Common myeloid progenitor, CD34-positive (primary cell): ENCODE measurements at regions not wholly inside any gene's neighbourhood (a gene's known extent, or its start where the extent isn't known, plus 50 kb on each side); places are given as distances from the start of the nearest gene placed in this dataset.

Experiments used
- CTCF ChIA-PET: fragments of 350-600 bp; sonication (Branson Sonifier 250); formaldehyde crosslinking; loops from one replicate; lab custom pipeline; 2021; ENCODE audit warnings: antibody characterized with exemption; lab: Charles Lee
- POLR2A ChIA-PET: fragments of 350-600 bp; sonication (Branson Sonifier 250); formaldehyde crosslinking; loops from one replicate; lab custom pipeline; 2021; ENCODE audit warnings: antibody characterized with exemption; lab: Charles Lee
- DNase-seq, 3 donors: peaks; one replicate each; pipeline versions ENCODE4 v3.0.0 to v3.0.0-alpha.2; 2013
- H3K27ac ChIP-seq, 2 experiments: 1 replicate in 1 of 2; 2 replicates in 1 of 2; pipeline ENCODE4 v1.7.0; 2013; ENCODE audit warnings: inconsistent platforms in 2 of 2, low read length in 2 of 2, mild to moderate bottlenecking in 2 of 2, low read depth in 1 of 2, moderate library complexity in 1 of 2; ENCODE audit not compliant: severe bottlenecking in 2 of 2, insufficient read depth in 1 of 2, poor library complexity in 1 of 2
- H3K27me3 ChIP-seq, 5 experiments: replicated peaks in 2 of 5; 1 replicate in 3 of 5; 2 replicates in 2 of 5; pipeline versions ENCODE4 v1.6.1 to v1.7.0; 2013; ENCODE audit warnings: low read length in 4 of 5, mild to moderate bottlenecking in 2 of 5, moderate library complexity in 2 of 5, inconsistent platforms in 1 of 5; ENCODE audit not compliant: insufficient read depth in 5 of 5, control insufficient read depth in 4 of 5
- H3K36me3 ChIP-seq, 4 experiments: 1 replicate in 2 of 4; 2 replicates in 2 of 4; pipeline versions ENCODE4 v1.6.1 to v1.7.0; 2013; ENCODE audit warnings: low read length in 3 of 4, control low read depth in 1 of 4, mild to moderate bottlenecking in 1 of 4; ENCODE audit not compliant: control insufficient read depth in 4 of 4, insufficient read depth in 4 of 4
- H3K4me1 ChIP-seq, 4 experiments: 1 replicate in 3 of 4; 2 replicates in 1 of 4; pipeline versions ENCODE4 v1.6.1 to v1.7.1; 2013; ENCODE audit warnings: low read length in 3 of 4, mild to moderate bottlenecking in 3 of 4, control low read depth in 1 of 4, inconsistent platforms in 1 of 4, moderate library complexity in 1 of 4; ENCODE audit not compliant: control insufficient read depth in 4 of 4, insufficient read depth in 4 of 4; ENCODE audit errors: control extremely low read depth in 1 of 4
- H3K4me3 ChIP-seq, 7 experiments: 1 replicate in 4 of 7; 2 replicates in 3 of 7; pipeline versions ENCODE4 v1.5.1 to v1.7.0; 2013; ENCODE audit warnings: mild to moderate bottlenecking in 7 of 7, low read length in 6 of 7, moderate library complexity in 6 of 7, inconsistent platforms in 2 of 7, low read depth in 2 of 7, control low read depth in 1 of 7; ENCODE audit not compliant: insufficient read depth in 4 of 7, control insufficient read depth in 1 of 7; ENCODE audit errors: extremely low read depth in 1 of 7
- H3K9me3 ChIP-seq, 5 experiments: 1 replicate in 4 of 5; 2 replicates in 1 of 5; pipeline versions ENCODE4 v1.6.1 to v1.7.1; 2013; ENCODE audit warnings: low read length in 4 of 5, mild to moderate bottlenecking in 2 of 5, inconsistent platforms in 1 of 5, low read depth in 1 of 5, moderate library complexity in 1 of 5; ENCODE audit not compliant: control insufficient read depth in 4 of 5, insufficient read depth in 2 of 5; ENCODE audit errors: control extremely low read depth in 1 of 5
- WGBS: methylation state at CpG from one replicate; pipeline ENCODE4 v1.1.5; 2013; ENCODE audit not compliant: insufficient coverage; 5-methylcytosine and 5-hydroxymethylcytosine counted together

- WGBS = 100% methylated on average over 4 of the region's 4 CpGs
- H3K36me3 ChIP-seq = no peaks in the 10 kb centered on the region
- CTCF ChIA-PET = no interaction called here
Measured at GRCh38 chr5:104594850-104595249, 1032.3 kb upstream of the NUDT12 start.

GRCh38 chr5:104576677-104577076, 1014.1 kb upstream of the NUDT12 start:
- Histone ChIP-seq H3K4me3 (no peak overlapping the region), H3K4me1 (no peaks in the 10 kb centered on the region), H3K9me3 (no peaks in the 10 kb centered on the region), H3K27me3 (no peaks in the 10 kb centered on the region), H3K27ac (no peak overlapping the region), H3K36me3 (no peaks in the 10 kb centered on the region)
- POLR2A ChIA-PET = no interaction called here
- 75% methylated on average over 5 of the region's 5 CpGs for WGBS
- CTCF ChIA-PET = no interaction called here
- DNase-seq = no peak

More at GRCh38 chr5:104594850-104595249, 1032.3 kb upstream of the NUDT12 start:
- no peak for DNase-seq
- POLR2A ChIA-PET = no interaction called here
- Histone ChIP-seq H3K4me1 (no peaks in the 10 kb centered on the region), H3K27ac (no peak overlapping the region), H3K4me3 (no peak overlapping the region), H3K9me3 (peaks cover 0 to 5% (median 0%) of the 10 kb centered on the region in 5 experiments), H3K27me3 (no peaks in the 10 kb centered on the region)

- POLR2A ChIA-PET = no interaction called here
Measured at GRCh38 chr5:104573949-104574709, 1011.5 kb upstream of the NUDT12 start.

GRCh38 chr5:104569621-104570020, 1007.0 kb upstream of the NUDT12 start:
- WGBS = 100% methylated on average over 1 of the region's 1 CpG
- no peaks in the 10 kb centered on the region for H3K27me3 ChIP-seq
- H3K27ac ChIP-seq = no peak overlapping the region
- no peaks in the 10 kb centered on the region for H3K9me3 ChIP-seq
- DNase-seq = no peak
- no peak overlapping the region for H3K4me3 ChIP-seq
- no peaks in the 10 kb centered on the region for H3K4me1 ChIP-seq
- no peaks in the 10 kb centered on the region for H3K36me3 ChIP-seq
- CTCF ChIA-PET = interaction anchor here (0.9 kb wide), 1 partner anchor 12 kb away, joined by 4 read pairs; no protein-coding TSS in a partner anchor
- POLR2A ChIA-PET = no interaction called here

More at GRCh38 chr5:104573949-104574709, 1011.5 kb upstream of the NUDT12 start:
- no peak overlapping the region for H3K27ac ChIP-seq
- WGBS = 86% methylated on average over 1 of the region's 4 CpGs
- H3K9me3 ChIP-seq = no peaks in the 10 kb centered on the region
- H3K4me1 ChIP-seq = no peaks in the 10 kb centered on the region
- H3K36me3 ChIP-seq = no peaks in the 10 kb centered on the region
- H3K27me3 ChIP-seq = no peaks in the 10 kb centered on the region
- DNase-seq = no peak
- H3K4me3 ChIP-seq = no peak overlapping the region
- CTCF ChIA-PET = no interaction called here

GRCh38 chr5:104564530-104564929, 1001.9 kb upstream of the NUDT12 start:
- H3K27me3 ChIP-seq = no peaks in the 10 kb centered on the region
- POLR2A ChIA-PET = no interaction called here
- H3K4me3 ChIP-seq = no peak overlapping the region
- no peak for DNase-seq
- no CpG with 5 or more reads among the region's 4 CpGs for WGBS
- H3K9me3 ChIP-seq = no peaks in the 10 kb centered on the region
- CTCF ChIA-PET = no interaction called here
- H3K36me3 ChIP-seq = no peaks in the 10 kb centered on the region
- H3K4me1 ChIP-seq = no peaks in the 10 kb centered on the region
- no peak overlapping the region for H3K27ac ChIP-seq

GRCh38 chr5:104556957-104557356, 994.4 kb upstream of the NUDT12 start:
- POLR2A ChIA-PET = no interaction called here
- 75% methylated on average over 2 of the region's 3 CpGs for WGBS
- Histone ChIP-seq H3K4me1 (no peaks in the 10 kb centered on the region), H3K9me3 (peaks cover 0 to 1% (median 0%) of the 10 kb centered on the region in 5 experiments), H3K27ac (no peak overlapping the region), H3K4me3 (no peak overlapping the region), H3K36me3 (no peaks in the 10 kb centered on the region), H3K27me3 (no peaks in the 10 kb centered on the region)
- CTCF ChIA-PET = no interaction called here
- no peak for DNase-seq

- ChIA-PET CTCF (no interaction called here), POLR2A (no interaction called here)
- 67% methylated on average over 1 of the region's 3 CpGs for WGBS
- DNase-seq = no peak
- H3K27me3 ChIP-seq = no peaks in the 10 kb centered on the region
- no peaks in the 10 kb centered on the region for H3K36me3 ChIP-seq
- no peak overlapping the region for H3K27ac ChIP-seq
- H3K4me1 ChIP-seq = no peaks in the 10 kb centered on the region
- no peaks in the 10 kb centered on the region for H3K9me3 ChIP-seq
- no peak overlapping the region for H3K4me3 ChIP-seq
Measured at GRCh38 chr5:104551628-104552027, 989.0 kb upstream of the NUDT12 start.
